ENCODE measurements at regions not wholly inside any gene's neighbourhood (a gene's known extent, or its start where the extent isn't known, plus 50 kb on each side); places are given as distances from the start of the nearest gene placed in this dataset.

DNA sequence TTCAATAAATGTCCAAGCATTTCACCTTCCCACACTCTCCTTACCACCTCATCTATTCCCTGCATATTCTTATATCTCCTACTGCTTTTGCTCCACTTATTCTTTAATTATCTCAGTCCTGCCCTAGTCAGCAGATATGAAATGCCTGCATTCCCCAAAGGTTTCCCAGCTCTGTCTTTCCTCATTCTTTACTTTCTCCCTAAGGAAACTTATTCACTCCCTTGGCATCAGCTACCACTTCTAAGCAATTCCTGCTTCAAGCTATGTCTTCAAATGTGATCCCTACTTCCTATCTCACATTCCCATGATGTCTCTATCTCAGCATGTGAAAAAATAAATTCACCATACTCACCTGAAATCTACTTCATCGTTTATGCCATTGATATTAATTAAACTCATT is 111.8 kb downstream of the CAPZA3 start:
- TF ChIP-seq FOXA1 (IDR thresholded peaks at IDR 0.05) (no peak), TARDBP (IDR thresholded peaks at IDR 0.05) (no peak), ZNF384 (IDR thresholded peaks at IDR 0.05) (no peak), BHLHE40 (IDR thresholded peaks at IDR 0.05; ENCODE audit: borderline replicate concordance) (no peak), HDGF (IDR thresholded peaks at IDR 0.05; ENCODE audit: borderline replicate concordance) (no peak), SP1 (IDR thresholded peaks at IDR 0.05) (no peak), FOXM1 (IDR thresholded peaks at IDR 0.05; ENCODE audit: borderline replicate concordance) (no peak), SUZ12 (IDR thresholded peaks at IDR 0.05) (no peak), ELF4 (IDR thresholded peaks at IDR 0.05) (no peak), FOXK2 (IDR thresholded peaks at IDR 0.05) (no peak)

All from HEK293T (cell line).